Stimulated activated CD4-positive, alpha-beta T cell treated with anti-CD3 and anti-CD28 coated beads, Interleukin-15, amount 100 ng/mL, for 1 hour (primary cell): ENCODE measurements at regions not wholly inside any gene's neighbourhood (a gene's known extent, or its start where the extent isn't known, plus 50 kb on each side); places are given as distances from the start of the nearest gene placed in this dataset.

Experiments
- DNase-seq, 2 donors: peaks; one replicate each; pipeline ENCODE4 v3.0.0-alpha.2; 2020; ENCODE audit warnings: low read depth in 1 of 2, low spot score in 1 of 2

- no peak for DNase-seq
These were observed 189.6 kb downstream of the HAUS1 start for GRCh38 chr18:46293742-46294181.

GRCh38 chr18:46294318-46294717 lies 190.1 kb downstream of the HAUS1 start:
- no peak for DNase-seq

- no peak for DNase-seq
These were observed 190.6 kb downstream of the HAUS1 start for GRCh38 chr18:46294751-46295150.

GRCh38 chr18:46295416-46295815 lies 191.2 kb downstream of the HAUS1 start:
- DNase-seq, result no peak

GRCh38 chr18:46296656-46297055 lies 192.5 kb downstream of the HAUS1 start:
- DNase-seq, result no peak

GRCh38 chr18:46297124-46297523 lies 192.9 kb downstream of the HAUS1 start:
- no peak for DNase-seq

- no peak for DNase-seq
These were observed 193.4 kb downstream of the HAUS1 start for GRCh38 chr18:46297621-46298020.

- no peak for DNase-seq
These were observed 194.3 kb downstream of the HAUS1 start for GRCh38 chr18:46298511-46298910.

GRCh38 chr18:46299465-46300008 lies 195.4 kb downstream of the HAUS1 start:
- no peak for DNase-seq

- no peak for DNase-seq
These were observed 196.9 kb downstream of the HAUS1 start for GRCh38 chr18:46301081-46301480.

- no peak for DNase-seq
These were observed 197.4 kb downstream of the HAUS1 start for GRCh38 chr18:46301571-46301970.

- DNase-seq, result no peak
These were observed 198.6 kb downstream of the HAUS1 start for GRCh38 chr18:46302528-46303485.

- no peak for DNase-seq
These were observed 206.1 kb downstream of the HAUS1 start for GRCh38 chr18:46310258-46310657.

GRCh38 chr18:46310675-46311345 lies 206.6 kb downstream of the HAUS1 start:
- DNase-seq, result no peak

- DNase-seq, result no peak
These were observed 207.3 kb downstream of the HAUS1 start for GRCh38 chr18:46311491-46311890.

GRCh38 chr18:46312221-46312620 lies 208.0 kb downstream of the HAUS1 start:
- DNase-seq, result no peak

GRCh38 chr18:46313521-46313920 lies 209.3 kb downstream of the HAUS1 start:
- no peak for DNase-seq

- no peak for DNase-seq
These were observed 209.8 kb downstream of the HAUS1 start for GRCh38 chr18:46314011-46314410.

- DNase-seq, result no peak
These were observed 211.0 kb downstream of the HAUS1 start for GRCh38 chr18:46315161-46315560.

- DNase-seq, result no peak
These were observed 214.2 kb downstream of the HAUS1 start for GRCh38 chr18:46318356-46318755.

- no peak for DNase-seq
These were observed 215.6 kb downstream of the HAUS1 start for GRCh38 chr18:46319783-46320182.

- DNase-seq, result no peak
These were observed 216.1 kb downstream of the HAUS1 start for GRCh38 chr18:46320297-46320696.
